Upper lobe of right lung (tissue), 1 donor: ENCODE measurements at regions not wholly inside any gene's neighbourhood (a gene's known extent, or its start where the extent isn't known, plus 50 kb on each side); places are given as distances from the start of the nearest gene placed in this dataset.

Experiments used
- ATAC-seq: fragments of 200-7000 bp; cut with Tn5 transposase; one replicate; pipeline ENCODE4 v1.9.1; 2020; ENCODE audit warnings: mild to moderate bottlenecking, moderate library complexity
- DNase-seq: peaks from one replicate; pipeline ENCODE4 v3.0.0-alpha.2; 2020
- H3K27ac ChIP-seq: fragments of 200-600 bp; one replicate; pipeline ENCODE4 v1.8.0; 2022
- H3K27me3 ChIP-seq: fragments of 200-600 bp; one replicate; pipeline ENCODE4 v1.8.0; 2022; ENCODE audit warnings: mild to moderate bottlenecking
- H3K36me3 ChIP-seq: fragments of 200-600 bp; one replicate; pipeline ENCODE4 v1.8.0; 2022
- H3K4me1 ChIP-seq: fragments of 200-600 bp; one replicate; pipeline ENCODE4 v1.8.0; 2022
- H3K4me3 ChIP-seq: fragments of 200-600 bp; one replicate; pipeline ENCODE4 v1.8.0; 2022; ENCODE audit warnings: mild to moderate bottlenecking
- H3K9me3 ChIP-seq: fragments of 200-600 bp; one replicate; pipeline ENCODE4 v1.8.0; 2022
- intact Hi-C: fragments of 100-400 bp; cut with DNase I; formaldehyde crosslinking; loops from one replicate; pipeline ENCODE4 v1.11.0; 2022
- TF ChIP-seq, protein P1 (sequence below): fragments of 200-600 bp; IDR thresholded peaks from one replicate; pipeline ENCODE4 v1.8.0; 2022; ENCODE audit warnings: antibody characterized with exemption
- donor health status: DM: no; HTN: yes; CAD: no; lungs with severe emphysema.

DNA sequence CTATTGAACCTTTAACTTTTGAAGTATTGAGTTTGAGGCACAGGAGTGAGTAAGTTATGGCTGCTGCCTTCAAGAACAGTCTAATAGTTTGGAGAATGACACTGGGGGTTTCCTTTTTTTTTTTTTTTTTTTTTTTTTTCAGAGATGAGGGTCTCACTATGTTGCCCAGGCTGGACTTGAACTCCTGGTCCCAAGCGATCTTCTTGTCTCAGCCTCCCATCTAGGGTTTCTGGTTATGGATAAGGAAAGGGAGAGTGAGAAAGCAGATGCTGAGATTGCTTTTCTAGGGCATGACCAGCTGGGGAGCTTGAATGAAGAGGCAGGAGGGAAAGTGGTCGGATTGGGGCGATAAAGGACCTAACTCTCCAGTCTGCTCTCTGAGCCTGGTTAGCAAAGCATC lies 59.9 kb upstream of the BTRC start:
- ATAC-seq (no peak), DNase-seq (no peak)
- no peaks in the 10 kb centered on the region for H3K36me3 ChIP-seq
- intact Hi-C loops: no loop called here
- no peaks in the 10 kb centered on the region for H3K9me3 ChIP-seq
- no peak overlapping the region for H3K27ac ChIP-seq
- no peak overlapping the region for H3K4me3 ChIP-seq
- TF ChIP-seq, protein P1, sequence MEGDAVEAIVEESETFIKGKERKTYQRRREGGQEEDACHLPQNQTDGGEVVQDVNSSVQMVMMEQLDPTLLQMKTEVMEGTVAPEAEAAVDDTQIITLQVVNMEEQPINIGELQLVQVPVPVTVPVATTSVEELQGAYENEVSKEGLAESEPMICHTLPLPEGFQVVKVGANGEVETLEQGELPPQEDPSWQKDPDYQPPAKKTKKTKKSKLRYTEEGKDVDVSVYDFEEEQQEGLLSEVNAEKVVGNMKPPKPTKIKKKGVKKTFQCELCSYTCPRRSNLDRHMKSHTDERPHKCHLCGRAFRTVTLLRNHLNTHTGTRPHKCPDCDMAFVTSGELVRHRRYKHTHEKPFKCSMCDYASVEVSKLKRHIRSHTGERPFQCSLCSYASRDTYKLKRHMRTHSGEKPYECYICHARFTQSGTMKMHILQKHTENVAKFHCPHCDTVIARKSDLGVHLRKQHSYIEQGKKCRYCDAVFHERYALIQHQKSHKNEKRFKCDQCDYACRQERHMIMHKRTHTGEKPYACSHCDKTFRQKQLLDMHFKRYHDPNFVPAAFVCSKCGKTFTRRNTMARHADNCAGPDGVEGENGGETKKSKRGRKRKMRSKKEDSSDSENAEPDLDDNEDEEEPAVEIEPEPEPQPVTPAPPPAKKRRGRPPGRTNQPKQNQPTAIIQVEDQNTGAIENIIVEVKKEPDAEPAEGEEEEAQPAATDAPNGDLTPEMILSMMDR: no peak
- H3K4me1 ChIP-seq: peaks cover 14% of the 10 kb centered on the region
- peaks cover 76% of the 10 kb centered on the region for H3K27me3 ChIP-seq

DNA sequence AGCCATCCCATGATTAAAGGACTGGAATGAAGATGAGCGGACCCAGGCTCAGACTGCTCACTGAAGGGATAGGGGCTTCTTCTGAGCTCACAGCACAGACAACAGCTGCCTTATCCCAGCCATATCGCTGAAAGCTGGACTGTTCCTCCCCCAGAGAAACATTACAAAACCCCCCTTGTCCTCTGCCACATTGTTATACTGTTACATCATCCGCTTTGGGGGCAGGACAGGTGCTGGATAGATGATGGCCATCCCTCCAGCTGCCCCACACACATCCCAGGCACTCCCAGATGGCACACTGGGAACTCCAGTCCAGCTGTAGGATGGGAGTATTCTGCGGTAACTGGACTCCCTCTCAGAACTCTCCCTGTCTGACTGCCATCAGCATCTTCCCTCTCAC lies 58.7 kb upstream of the BTRC start:
- no peak for DNase-seq

DNA sequence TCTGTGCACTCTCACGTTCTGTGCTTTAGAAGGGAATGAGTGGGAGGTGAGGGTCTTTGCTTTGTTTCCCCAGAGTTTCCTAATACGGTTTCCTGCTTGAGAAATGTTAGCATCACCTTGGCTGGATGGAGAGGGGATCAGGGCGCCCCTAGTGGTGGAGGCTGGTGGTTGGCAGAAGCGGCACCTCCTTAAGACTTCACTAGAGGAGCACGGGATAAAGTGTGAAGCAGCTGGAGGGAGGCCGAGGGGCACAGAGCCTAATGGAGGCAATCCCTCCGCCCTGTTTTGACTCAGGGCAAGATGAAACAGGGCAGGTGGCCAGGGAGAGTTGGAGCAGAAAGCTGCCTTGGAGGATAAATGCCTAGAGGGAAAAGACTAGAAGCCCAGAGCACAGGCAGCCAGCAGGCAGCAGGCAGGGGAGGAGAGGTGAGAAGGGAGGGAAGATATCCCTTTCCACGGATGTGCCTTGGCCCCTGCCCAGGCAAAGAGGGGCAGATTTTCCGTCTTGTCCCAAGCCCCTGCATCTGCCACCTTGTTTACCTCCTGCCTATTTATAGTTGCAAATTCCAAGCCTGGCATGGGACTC lies 56.0 kb upstream of the BTRC start:
- no peaks in the 10 kb centered on the region for H3K4me1 ChIP-seq
- no peaks in the 10 kb centered on the region for H3K36me3 ChIP-seq
- no peak overlapping the region for H3K4me3 ChIP-seq
- DNase-seq: peak; percentile 81
- intact Hi-C loops: no loop called here
- H3K9me3 ChIP-seq: no peaks in the 10 kb centered on the region
- no peak overlapping the region for H3K27ac ChIP-seq
- peak; percentile 88 for ATAC-seq
- TF ChIP-seq, protein P1: peak; percentile 91
- H3K27me3 ChIP-seq: peaks cover 38% of the 10 kb centered on the region

More for the DNA sequence above, 58.7 kb upstream of the BTRC start:
- Histone ChIP-seq H3K27ac (no peak overlapping the region), H3K9me3 (no peaks in the 10 kb centered on the region), H3K4me1 (peaks cover 14% of the 10 kb centered on the region), H3K4me3 (no peak overlapping the region), H3K27me3 (peaks cover 65% of the 10 kb centered on the region), H3K36me3 (no peaks in the 10 kb centered on the region)
- intact Hi-C loops: no loop called here
- ATAC-seq: no peak
- TF ChIP-seq, protein P1: no peak

GRCh38 chr10:101299211-101299610 lies 54.8 kb upstream of the BTRC start:
- Histone ChIP-seq H3K36me3 (no peaks in the 10 kb centered on the region), H3K27ac (no peak overlapping the region), H3K9me3 (no peaks in the 10 kb centered on the region), H3K4me3 (no peak overlapping the region), H3K27me3 (peaks cover 26% of the 10 kb centered on the region), H3K4me1 (no peaks in the 10 kb centered on the region)
- intact Hi-C loops: no loop called here
- no peak for DNase-seq
- TF ChIP-seq, protein P1: no peak
- ATAC-seq: no peak

GRCh38 chr10:101301111-101301731 lies 52.7 kb upstream of the BTRC start:
- Histone ChIP-seq H3K4me3 (no peak overlapping the region), H3K9me3 (no peaks in the 10 kb centered on the region), H3K27me3 (peaks cover 12% of the 10 kb centered on the region), H3K4me1 (no peaks in the 10 kb centered on the region), H3K27ac (no peak overlapping the region), H3K36me3 (no peaks in the 10 kb centered on the region)
- intact Hi-C loops: no loop called here
- peak; percentile 68 for ATAC-seq
- TF ChIP-seq, protein P1: peak; percentile 35
- DNase-seq: no peak
